ENCODE measurements at regions not wholly inside any gene's neighbourhood (a gene's known extent, or its start where the extent isn't known, plus 50 kb on each side); places are given as distances from the start of the nearest gene placed in this dataset.

DNA sequence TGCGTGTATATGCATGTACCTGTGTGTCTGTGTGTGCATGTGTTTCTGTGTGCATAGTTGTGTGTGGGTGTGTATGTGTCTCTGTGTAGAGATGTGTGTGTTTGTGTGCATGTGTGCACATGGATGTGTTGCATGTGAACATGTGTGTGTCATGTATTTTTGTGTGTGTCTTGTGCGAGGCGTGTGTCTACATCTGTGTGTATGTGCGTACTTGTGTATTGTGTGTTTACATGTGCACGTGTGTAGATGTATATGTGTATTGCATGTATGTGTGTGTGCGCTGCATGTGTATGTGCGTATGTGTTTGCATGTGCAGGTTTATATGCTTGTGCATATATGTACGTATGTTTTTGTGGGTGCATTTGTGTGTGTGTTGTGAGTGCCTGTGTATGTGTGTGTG, 735.2 kb downstream of the GALR1 start:
- no peak for DNase-seq (ENCODE audit: low read depth)

DNA sequence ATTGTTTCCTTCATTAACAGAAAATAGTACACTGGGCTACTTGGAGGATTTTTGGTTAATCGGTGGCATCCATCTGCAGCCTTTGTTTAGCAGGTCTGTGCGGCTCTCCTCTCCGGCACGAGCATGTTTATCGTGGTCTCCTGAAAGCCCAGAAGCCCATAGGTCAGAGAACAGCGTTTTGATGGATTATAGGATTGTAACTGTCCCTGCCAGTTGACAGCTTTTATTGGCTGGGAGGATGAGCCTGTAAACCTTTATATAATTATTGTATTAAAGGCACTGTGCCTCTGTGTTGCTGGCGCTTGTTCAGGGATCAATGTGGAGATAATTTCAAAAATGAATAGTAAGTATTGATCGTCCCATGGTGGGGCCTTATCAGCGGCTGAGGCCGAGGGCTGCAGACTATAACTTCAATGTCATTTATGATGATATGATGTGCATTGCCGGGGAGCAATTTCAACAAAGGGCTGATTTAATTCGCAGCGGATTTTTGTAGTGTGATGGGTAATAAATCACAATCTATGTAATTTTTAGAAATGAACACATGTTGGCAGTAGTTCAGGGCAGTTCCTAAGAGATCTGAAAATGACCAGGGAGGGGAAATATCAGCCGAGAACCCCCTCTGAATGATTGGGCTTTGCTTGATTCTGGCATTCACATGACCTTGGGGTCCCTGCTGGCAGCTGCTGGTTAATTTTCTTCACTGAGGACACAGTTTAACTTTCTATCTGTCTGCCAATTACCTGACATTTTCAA, 736.1 kb downstream of the GALR1 start:
- no peak for DNase-seq (ENCODE audit: low read depth)

DNA sequence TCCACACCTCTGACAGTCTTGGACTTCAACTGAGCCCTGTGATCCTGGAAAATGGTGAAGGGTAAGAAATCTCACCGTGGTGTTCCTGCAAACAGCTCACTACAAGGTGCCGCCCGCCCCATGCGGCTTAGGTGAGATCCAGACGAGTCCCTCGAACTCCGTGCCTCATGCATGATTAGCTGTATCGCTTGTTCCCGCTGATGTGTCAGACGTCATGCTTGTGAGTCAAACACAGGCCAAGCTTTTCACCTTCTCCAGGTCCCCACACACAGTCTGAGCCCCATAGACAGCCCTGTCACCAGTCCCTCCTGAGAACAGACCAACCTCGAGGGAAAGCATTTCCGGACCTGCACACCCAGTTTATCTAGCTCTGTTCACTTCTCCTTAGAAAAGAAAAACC, 740.5 kb downstream of the GALR1 start:
- DNase-seq (ENCODE audit: low read depth), result no peak

DNA sequence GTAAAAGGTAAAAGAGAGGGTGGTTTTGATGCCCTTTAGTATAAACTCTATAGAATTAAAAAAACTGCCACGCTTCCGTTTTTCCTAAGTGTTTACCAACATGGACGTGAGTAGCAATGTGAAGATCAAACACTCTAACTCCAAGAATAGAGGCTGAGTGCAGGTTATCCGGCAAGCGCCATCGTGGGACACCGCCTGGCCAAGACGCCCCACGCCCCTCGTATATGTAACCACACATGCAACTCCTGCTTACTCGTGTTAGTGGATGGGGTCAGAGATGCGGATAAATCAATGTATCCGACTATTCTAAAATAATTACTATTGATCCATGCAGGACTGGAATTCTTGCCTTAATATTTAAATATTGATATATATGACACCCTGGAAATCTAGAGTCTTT, 741.3 kb downstream of the GALR1 start:
- DNase-seq (ENCODE audit: low read depth), result no peak

DNA sequence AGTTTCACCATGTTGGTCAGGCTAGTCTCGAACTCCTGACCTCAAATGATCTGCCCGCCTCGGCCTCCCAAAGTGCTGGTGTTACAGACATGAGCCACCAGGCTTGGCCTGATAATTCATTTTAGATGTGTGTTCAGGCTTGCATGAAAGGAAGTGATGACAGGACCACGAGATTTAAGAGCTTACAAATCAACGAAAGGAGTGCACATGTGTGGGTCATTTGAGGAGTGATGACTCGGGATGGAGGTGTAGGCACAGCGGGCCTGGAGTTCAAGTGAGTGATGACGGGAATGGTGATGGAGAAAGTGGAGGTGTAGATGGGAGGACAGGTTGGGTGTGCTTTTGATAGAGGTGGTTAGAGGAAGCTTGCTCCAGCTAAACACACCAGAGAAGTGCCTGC, 742.4 kb downstream of the GALR1 start:
- no peak for DNase-seq (ENCODE audit: low read depth)

- DNase-seq (ENCODE audit: low read depth), result no peak
Measured at GRCh38 chr18:77993188-77993981, 743.7 kb downstream of the GALR1 start.

GRCh38 chr18:77995593-77995992, 745.9 kb downstream of the GALR1 start:
- DNase-seq (ENCODE audit: low read depth), result no peak

- no peak for DNase-seq (ENCODE audit: low read depth)
Measured at GRCh38 chr18:77996737-77997136, 747.1 kb downstream of the GALR1 start.

- DNase-seq (ENCODE audit: low read depth), result no peak
Measured at GRCh38 chr18:78001811-78002210, 752.2 kb downstream of the GALR1 start.

DNA sequence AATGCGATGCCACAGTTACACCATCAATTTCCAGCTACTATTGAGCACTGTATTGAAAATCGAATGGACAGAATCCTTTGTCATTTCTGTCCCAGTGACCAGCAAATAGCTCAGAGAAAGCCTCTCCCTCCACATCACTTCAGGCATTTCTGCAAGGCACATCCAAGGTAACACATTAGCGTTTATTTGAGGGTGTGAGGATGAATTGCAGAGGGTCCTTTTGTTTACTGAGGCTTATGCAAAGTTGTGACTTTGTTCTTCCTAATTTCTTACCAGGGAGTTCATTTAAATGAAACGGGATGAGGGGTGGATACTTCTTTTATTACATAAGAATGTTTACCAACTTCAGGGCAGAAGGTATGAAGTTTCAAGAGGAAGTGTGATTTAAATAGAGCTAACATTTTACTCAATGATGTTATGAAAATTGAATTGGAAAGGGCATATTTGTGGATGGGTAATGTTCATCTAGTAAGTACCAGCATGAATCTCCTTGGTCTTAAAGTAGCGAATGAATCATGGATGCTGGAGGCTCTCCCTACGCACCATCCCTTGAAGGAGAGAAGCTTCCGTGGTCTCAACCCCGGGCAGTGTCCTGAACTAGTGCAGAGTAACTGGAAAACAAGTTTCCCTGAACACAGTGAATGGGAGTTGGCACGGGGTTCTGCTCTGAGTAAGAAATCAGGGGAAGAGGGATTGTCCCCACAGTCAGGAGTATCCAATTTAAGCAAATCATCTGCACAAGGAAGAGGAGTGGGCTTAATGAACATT, 756.5 kb downstream of the GALR1 start:
- no peak for DNase-seq (ENCODE audit: low read depth)

DNA sequence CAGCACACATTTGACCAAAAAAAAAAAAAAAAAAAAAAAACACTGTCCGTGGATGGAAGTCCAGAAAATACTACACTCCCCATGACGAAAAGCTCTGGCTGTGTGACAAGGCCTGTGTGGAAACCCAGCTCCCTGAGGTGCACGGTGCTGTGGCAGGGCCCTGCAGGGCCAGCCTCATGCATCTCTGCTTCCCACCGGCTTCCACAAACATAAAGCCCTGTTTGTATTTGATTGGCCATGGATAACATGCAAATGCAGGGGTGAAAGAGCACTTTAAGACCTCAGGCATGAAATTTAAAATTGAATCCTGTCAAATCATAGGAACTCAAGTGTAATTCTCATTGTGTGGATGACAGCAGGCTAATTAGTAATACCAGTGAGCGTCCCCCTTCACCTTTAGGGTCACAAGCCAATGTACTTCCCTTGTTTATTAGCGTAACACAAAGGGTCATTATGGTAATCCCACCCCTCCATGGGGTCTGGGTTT, 757.2 kb downstream of the GALR1 start:
- no peak for DNase-seq (ENCODE audit: low read depth)

DNA sequence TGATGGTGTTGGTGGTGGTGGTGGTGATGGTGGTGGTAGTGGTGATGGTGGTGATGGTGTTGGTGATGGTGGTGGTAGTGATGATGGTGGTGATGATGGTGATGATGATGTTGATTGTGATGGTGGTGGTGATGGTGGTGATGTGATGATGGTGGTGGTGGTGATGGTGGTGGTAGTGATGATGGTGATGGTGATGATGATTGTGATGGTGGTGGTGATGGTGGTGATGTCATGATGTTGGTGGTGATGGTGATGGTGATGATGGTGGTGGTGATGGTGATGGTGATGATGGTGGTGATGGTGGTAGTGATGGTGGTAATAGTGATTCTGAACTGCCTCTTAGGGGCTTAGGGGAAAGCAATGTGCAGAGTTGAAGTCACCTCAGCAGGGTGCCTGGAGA, 760.7 kb downstream of the GALR1 start:
- DNase-seq (ENCODE audit: low read depth), result no peak

- DNase-seq (ENCODE audit: low read depth), result no peak
Measured at GRCh38 chr18:78017869-78018268, 768.2 kb downstream of the GALR1 start.

- no peak for DNase-seq (ENCODE audit: low read depth)
Measured at GRCh38 chr18:78021196-78021595, 771.5 kb downstream of the GALR1 start.

DNA sequence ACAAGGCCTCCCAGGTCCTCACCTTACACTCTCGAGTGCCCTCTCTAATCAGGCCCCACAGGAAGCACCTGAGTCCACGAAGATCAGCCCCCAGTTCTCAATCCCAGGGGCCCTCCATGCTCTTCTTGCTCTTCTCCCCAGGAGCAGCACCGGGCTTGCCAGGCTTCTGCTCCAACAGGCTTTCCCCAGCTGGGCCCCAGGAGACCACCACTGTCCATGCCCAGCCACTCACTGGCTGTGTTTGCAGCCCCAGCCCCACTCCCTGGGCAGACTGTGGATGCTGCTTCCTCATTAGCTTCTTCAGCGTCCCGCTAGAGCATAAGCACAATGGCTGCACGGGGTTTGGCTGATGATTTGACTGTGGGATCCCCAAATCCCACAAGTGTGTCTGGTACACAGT, 781.9 kb downstream of the GALR1 start:
- no peak for DNase-seq (ENCODE audit: low read depth)

DNA sequence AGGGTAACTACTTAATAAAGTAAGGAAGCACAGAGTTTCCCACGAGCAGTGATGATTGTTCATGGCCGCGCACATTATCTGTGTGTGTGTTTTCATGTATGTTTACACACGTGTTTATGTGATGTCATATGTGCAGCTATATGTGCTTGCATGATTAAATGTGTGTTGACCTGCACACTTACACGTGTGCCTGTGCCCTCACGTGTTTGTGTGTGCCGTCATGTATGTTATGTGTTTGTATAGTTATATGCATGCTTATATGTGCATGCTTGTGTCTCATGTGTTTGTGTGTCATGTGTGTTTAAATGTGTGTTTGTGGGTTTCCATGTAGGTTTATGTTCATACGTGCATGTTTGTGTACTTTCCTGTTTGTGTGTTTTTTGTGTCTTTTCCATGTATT, 782.3 kb downstream of the GALR1 start:
- DNase-seq (ENCODE audit: low read depth), result no peak

DNA sequence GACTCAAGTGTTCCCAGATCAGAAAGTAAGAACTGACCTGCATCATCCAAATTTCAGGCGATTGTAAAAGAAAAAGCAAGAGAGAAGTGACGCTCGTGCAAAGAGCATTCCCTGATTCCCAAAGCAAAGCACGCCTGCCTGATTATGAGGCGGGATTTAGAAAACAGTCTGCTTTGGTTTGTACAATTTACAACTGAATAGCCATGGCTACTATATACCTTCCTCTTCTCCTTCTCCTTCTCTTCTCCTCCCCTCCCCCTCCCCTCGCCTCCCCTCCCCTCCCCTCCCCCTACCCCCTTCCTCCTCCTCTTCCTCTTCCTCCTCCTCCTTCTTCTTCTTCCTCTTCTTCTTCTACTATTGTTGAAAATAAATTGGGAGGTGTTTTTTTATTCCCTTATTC, 782.9 kb downstream of the GALR1 start:
- no peak for DNase-seq (ENCODE audit: low read depth)

- DNase-seq (ENCODE audit: low read depth), result no peak
Measured at GRCh38 chr18:78034755-78035154, 785.1 kb downstream of the GALR1 start.

DNA sequence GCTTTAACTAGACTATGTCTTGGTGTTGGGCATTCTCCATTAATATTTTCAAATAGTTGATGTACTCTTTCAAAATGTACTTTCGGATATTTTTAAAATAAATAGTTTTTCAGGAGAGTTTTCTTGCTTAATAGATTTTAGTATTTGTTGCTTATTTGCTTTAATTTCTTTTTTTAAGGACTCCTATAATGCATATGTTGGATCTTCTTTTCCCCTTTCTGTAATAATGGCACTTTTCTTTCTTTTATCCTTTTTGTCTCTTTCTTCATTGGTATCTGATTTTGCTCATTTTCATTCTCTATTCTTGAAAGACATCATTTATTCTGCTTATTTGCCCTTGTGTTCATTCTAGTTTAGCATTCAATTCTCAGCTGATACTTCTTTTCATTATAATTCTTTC, 791.6 kb downstream of the GALR1 start:
- DNase-seq (ENCODE audit: low read depth), result no peak

GRCh38 chr18:78046631-78047030, 797.0 kb downstream of the GALR1 start:
- no peak for DNase-seq (ENCODE audit: low read depth)

- DNase-seq (ENCODE audit: low read depth), result no peak
Measured at GRCh38 chr18:78049281-78049680, 799.6 kb downstream of the GALR1 start.

DNA sequence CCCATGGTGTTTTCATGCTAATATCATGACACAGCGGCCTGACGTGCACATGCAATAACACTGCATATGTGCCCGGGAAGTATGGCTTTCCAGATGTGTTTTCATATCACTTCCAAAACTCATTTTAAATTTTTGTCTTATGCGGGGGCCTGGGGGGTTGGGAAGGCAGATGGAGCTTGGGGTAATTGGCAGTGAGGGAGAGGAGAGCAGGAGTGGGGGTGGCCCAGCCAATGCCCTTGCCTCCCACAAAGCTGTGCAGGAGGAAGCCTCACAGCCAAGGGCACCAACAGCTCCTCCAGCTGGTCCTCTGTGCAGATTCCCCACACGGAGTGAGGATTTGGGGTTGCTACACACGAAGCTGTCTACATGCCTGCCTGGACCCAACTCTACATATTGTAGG, 805.2 kb downstream of the GALR1 start:
- no peak for DNase-seq (ENCODE audit: low read depth)

GRCh38 chr18:78056011-78056410, 806.4 kb downstream of the GALR1 start:
- no peak for DNase-seq (ENCODE audit: low read depth)

Data from renal cortical epithelial cell (primary cell).